K562 (cell line): ENCODE measurements at regions not wholly inside any gene's neighbourhood (a gene's known extent, or its start where the extent isn't known, plus 50 kb on each side); places are given as distances from the start of the nearest gene placed in this dataset.

ENCODE experiments used
- ATAC-seq: fragments of 200-7000 bp; cut with Tn5 transposase; 3 replicates; pipeline ENCODE4 v1.9.1; 2020; ENCODE audit warnings: moderate library complexity
- BruUV-seq: library from RNA; stranded (reverse); fragments of 400-500 nt; replicated peaks from 2 replicates; lab custom pipeline; 2021; lab: Mats Ljungman, UMichigan
- CTCF ChIA-PET: fragments of 300-600 bp; formaldehyde crosslinking; extraction: SDS; loops from one replicate; lab custom pipeline; 2021; ENCODE audit warnings: low intra/inter-chr PET ratio; lab: Yijun Ruan, JAX
- POLR2A ChIA-PET: fragments of 300-600, 350-650 bp; sonication (Branson Sonifier 250); formaldehyde crosslinking; extraction: SDS; loops from one replicate; lab custom pipeline; 2021; ENCODE audit warnings: antibody characterized with exemption, inconsistent platforms; lab: Yijun Ruan, JAX
- DNase-seq, 4 experiments: peaks; one replicate each; pipeline versions ENCODE4 v3.0.0 to v3.0.0-alpha.2; 2011 to 2018; ENCODE audit warnings: low spot score in 3 of 4, mixed read lengths in 3 of 4; ENCODE audit errors: extremely low read depth in 1 of 4
- FAIRE-seq: peaks from 2 replicates; lab custom pipeline; 2011; peaks lifted over from hg19 to GRCh38; lab: Jason Lieb, UNC
- H2AFZ ChIP-seq: 2 replicates; pipeline ENCODE4 v1.6.0; 2011; ENCODE audit warnings: low read depth, low read length, control low read depth, inconsistent platforms
- H3K27ac ChIP-seq: fragments of 200-600 bp; 3 replicates; pipeline ENCODE4 v1.8.0; 2011; ENCODE audit warnings: low read depth, mild to moderate bottlenecking, control low read depth, inconsistent platforms, low read length, moderate library complexity, mixed read lengths; ENCODE audit errors: extremely low read depth
- H3K27me3 ChIP-seq, 2 experiments: fragments of 300-600 bp in 1 of 2; 2 replicates in 1 of 2; 3 replicates in 1 of 2; pipeline versions ENCODE4 v1.6.0 to v1.8.0; 2011; ENCODE audit warnings: inconsistent platforms in 2 of 2, low read length in 2 of 2, mild to moderate bottlenecking in 1 of 2, mixed read lengths in 1 of 2, moderate library complexity in 1 of 2; ENCODE audit not compliant: control insufficient read depth in 2 of 2, insufficient read depth in 2 of 2
- H3K36me3 ChIP-seq: fragments of 300-600 bp; 3 replicates; pipeline ENCODE4 v1.8.0; 2011; ENCODE audit warnings: mild to moderate bottlenecking, low read length, inconsistent platforms; ENCODE audit not compliant: control insufficient read depth, insufficient read depth
- H3K4me1 ChIP-seq, 2 experiments: fragments of 200-600 bp in 1 of 2; replicated peaks in 1 of 2; 2 replicates in 1 of 2; 3 replicates in 1 of 2; pipeline versions ENCODE4 v1.5.1 to v1.8.0; 2011; ENCODE audit warnings: inconsistent platforms in 2 of 2, low read length in 2 of 2, mild to moderate bottlenecking in 1 of 2, mixed read lengths in 1 of 2, moderate library complexity in 1 of 2; ENCODE audit not compliant: control insufficient read depth in 2 of 2, insufficient read depth in 2 of 2
- H3K4me2 ChIP-seq: 2 replicates; pipeline ENCODE4 v1.6.1; 2011; ENCODE audit warnings: low read length, control low read depth, inconsistent platforms, mixed read lengths; ENCODE audit not compliant: insufficient read depth
- H3K4me3 ChIP-seq: fragments of 200-600 bp; sonication (generic), shearing (Covaris generic); 2 replicates; pipeline ENCODE4 v1.5.1; 2016; ENCODE audit warnings: control low read depth, inconsistent platforms
- H3K79me2 ChIP-seq: fragments of 200-600 bp; 3 replicates; pipeline ENCODE4 v1.8.0; 2011; ENCODE audit warnings: low read length, inconsistent platforms; ENCODE audit not compliant: control insufficient read depth, insufficient read depth
- H3K9ac ChIP-seq, 2 experiments: 2 replicates each; pipeline versions ENCODE4 v1.6.0 to v1.6.1; 2011; ENCODE audit warnings: low read depth in 2 of 2, low read length in 2 of 2, control low read depth in 1 of 2, inconsistent platforms in 1 of 2, mild to moderate bottlenecking in 1 of 2, mixed read lengths in 1 of 2; ENCODE audit not compliant: insufficient read depth in 1 of 2
- H3K9me1 ChIP-seq: one replicate; pipeline ENCODE4 v1.6.0; 2011; ENCODE audit warnings: inconsistent platforms, mild to moderate bottlenecking, low read length, moderate library complexity; ENCODE audit not compliant: control insufficient read depth, insufficient read depth
- H3K9me3 ChIP-seq: replicated peaks from 2 replicates; pipeline ENCODE4 v1.5.1; 2011; ENCODE audit warnings: low read depth, low read length, inconsistent platforms; ENCODE audit not compliant: control insufficient read depth, insufficient read depth
- H4K20me1 ChIP-seq: replicated peaks from 2 replicates; pipeline ENCODE4 v1.6.1; 2011; ENCODE audit warnings: low read length, inconsistent platforms, mixed read lengths; ENCODE audit not compliant: control insufficient read depth, insufficient read depth
- GTF2A2 ChIP-seq: IDR thresholded peaks from 2 replicates; pipeline ENCODE4 v1.6.1; 2016; ENCODE audit warnings: mild to moderate bottlenecking, missing genetic modification characterization, missing compliant biosample characterization
- L3MBTL2 ChIP-seq: fragments of 450-650 bp; IDR thresholded peaks from 2 replicates; pipeline ENCODE4 v1.6.1; 2016; ENCODE audit warnings: mild to moderate bottlenecking, moderate library complexity
- SIX5 ChIP-seq, 2 experiments: IDR thresholded peaks; 2 replicates each; pipeline ENCODE4 v1.6.1; 2011; ENCODE audit warnings: low read length in 2 of 2, borderline replicate concordance in 1 of 2, low read depth in 1 of 2, mild to moderate bottlenecking in 1 of 2, moderate library complexity in 1 of 2; ENCODE audit not compliant: insufficient read depth in 1 of 2
- ZBTB17 ChIP-seq: fragments of 450-650 bp; formaldehyde crosslinking; IDR thresholded peaks from 2 replicates; pipeline ENCODE4 v1.4.0; 2020; ENCODE audit warnings: mild to moderate bottlenecking
- ZNF124 ChIP-seq: sonication (generic); formaldehyde crosslinking; IDR thresholded peaks from 2 replicates; pipeline ENCODE4 v1.8.1; 2022; ENCODE audit warnings: missing genetic modification reagents
- WGBS: fragments of 100-300 bp; shearing (Covaris generic); methylation state at CpG from one replicate; pipeline ENCODE4 v1.1.6; 2016; ENCODE audit warnings: low coverage, mixed read lengths; ENCODE audit not compliant: insufficient coverage; ENCODE audit errors: missing lambda C conversion rate; 5-methylcytosine and 5-hydroxymethylcytosine counted together
- in situ Hi-C: fragments of 300-500 bp; cut with MboI; formaldehyde crosslinking; loops from 4 replicates; pipeline ENCODE4 v1.15.0; 2018; ENCODE audit warnings: inconsistent platforms, mixed read lengths
- intact Hi-C: fragments of 100-400 bp; cut with micrococcal nuclease; formaldehyde crosslinking; loops from 2 replicates; pipeline ENCODE4 v1.14.2; 2022
- TF ChIP-seq, protein P1 (sequence below): sonication (generic); formaldehyde crosslinking; IDR thresholded peaks from 2 replicates; pipeline ENCODE4 v1.8.1; 2023; ENCODE audit warnings: mild to moderate bottlenecking, missing genetic modification reagents

DNA sequence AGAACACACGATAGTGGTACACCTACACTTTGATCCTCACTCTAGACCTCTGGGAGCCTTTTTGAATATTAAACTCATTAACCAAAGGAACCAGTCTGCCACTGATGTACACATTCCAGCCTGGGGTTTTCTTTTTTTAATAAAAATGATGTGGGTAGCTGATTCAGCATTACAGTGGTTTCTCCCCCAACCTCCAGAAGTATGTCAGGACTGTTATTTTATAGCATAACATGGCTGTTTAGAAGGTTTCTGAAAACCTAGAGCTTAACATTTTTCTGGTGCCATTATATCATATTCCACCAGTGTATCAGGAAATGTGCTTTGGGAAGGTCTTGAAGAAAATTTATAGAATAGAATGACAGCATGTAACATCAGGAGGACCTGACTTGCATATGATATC lies 540.9 kb upstream of the WWC1 start:
- DNase-seq (no peak), ATAC-seq (no peak), FAIRE-seq (no peak)
- Histone ChIP-seq H3K36me3 (no peaks in the 10 kb centered on the region), H2AFZ (no peak overlapping the region), H3K4me3 (no peak overlapping the region), H3K9me1 (no peaks in the 10 kb centered on the region), H3K4me2 (no peak overlapping the region), H3K9me3 (no peaks in the 10 kb centered on the region), H3K9ac (no peak overlapping the region), H3K79me2 (no peaks in the 10 kb centered on the region), H3K27ac (no peak overlapping the region), H3K4me1 (no peaks in the 10 kb centered on the region)
- in situ Hi-C loops = no loop called here
- POLR2A ChIA-PET = no interaction called here
- intact Hi-C loops = no loop called here
- WGBS = 0% methylated on average over 1 of the region's 1 CpG
- CTCF ChIA-PET = no interaction called here
- BruUV-seq = no TSS peak
- TF ChIP-seq SIX5 (IDR thresholded peaks at IDR 0.05; ENCODE audit: borderline replicate concordance in 1 of 2, insufficient read depth in 1 of 2, low read depth in 1 of 2, low read length in 2 of 2) = no peak
- no peak for TF ChIP-seq GTF2A2
- TF ChIP-seq, protein P1, sequence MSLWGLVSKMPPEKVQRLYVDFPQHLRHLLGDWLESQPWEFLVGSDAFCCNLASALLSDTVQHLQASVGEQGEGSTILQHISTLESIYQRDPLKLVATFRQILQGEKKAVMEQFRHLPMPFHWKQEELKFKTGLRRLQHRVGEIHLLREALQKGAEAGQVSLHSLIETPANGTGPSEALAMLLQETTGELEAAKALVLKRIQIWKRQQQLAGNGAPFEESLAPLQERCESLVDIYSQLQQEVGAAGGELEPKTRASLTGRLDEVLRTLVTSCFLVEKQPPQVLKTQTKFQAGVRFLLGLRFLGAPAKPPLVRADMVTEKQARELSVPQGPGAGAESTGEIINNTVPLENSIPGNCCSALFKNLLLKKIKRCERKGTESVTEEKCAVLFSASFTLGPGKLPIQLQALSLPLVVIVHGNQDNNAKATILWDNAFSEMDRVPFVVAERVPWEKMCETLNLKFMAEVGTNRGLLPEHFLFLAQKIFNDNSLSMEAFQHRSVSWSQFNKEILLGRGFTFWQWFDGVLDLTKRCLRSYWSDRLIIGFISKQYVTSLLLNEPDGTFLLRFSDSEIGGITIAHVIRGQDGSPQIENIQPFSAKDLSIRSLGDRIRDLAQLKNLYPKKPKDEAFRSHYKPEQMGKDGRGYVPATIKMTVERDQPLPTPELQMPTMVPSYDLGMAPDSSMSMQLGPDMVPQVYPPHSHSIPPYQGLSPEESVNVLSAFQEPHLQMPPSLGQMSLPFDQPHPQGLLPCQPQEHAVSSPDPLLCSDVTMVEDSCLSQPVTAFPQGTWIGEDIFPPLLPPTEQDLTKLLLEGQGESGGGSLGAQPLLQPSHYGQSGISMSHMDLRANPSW (CRISPR knock-in tag) = no peak
- no peak for TF ChIP-seq ZBTB17 (CRISPR knock-in tag)
- TF ChIP-seq ZNF124 (CRISPR knock-in tag) = no peak
- no peak for TF ChIP-seq L3MBTL2
- TF ChIP-seq, all 486 proteins: peak for 0
- no peaks in the 10 kb centered on the region for H4K20me1 ChIP-seq
- no peaks in the 10 kb centered on the region for H3K27me3 ChIP-seq
